GM18517 (cell line): ENCODE measurements at regions not wholly inside any gene's neighbourhood (a gene's known extent, or its start where the extent isn't known, plus 50 kb on each side); places are given as distances from the start of the nearest gene placed in this dataset.
"Not testable (repeated sequence)": the region's sequence is repeated elsewhere in the genome, so short reads cannot be mapped to it uniquely, and the experiment has no call there.

Experiments
- ATAC-seq: cut with Tn5 transposase; IDR thresholded peaks from one replicate; pipeline ENCODE4 v1.9.1; 2021; ENCODE audit warnings: mild to moderate bottlenecking, moderate library complexity; ENCODE audit not compliant: unreplicated experiment

DNA sequence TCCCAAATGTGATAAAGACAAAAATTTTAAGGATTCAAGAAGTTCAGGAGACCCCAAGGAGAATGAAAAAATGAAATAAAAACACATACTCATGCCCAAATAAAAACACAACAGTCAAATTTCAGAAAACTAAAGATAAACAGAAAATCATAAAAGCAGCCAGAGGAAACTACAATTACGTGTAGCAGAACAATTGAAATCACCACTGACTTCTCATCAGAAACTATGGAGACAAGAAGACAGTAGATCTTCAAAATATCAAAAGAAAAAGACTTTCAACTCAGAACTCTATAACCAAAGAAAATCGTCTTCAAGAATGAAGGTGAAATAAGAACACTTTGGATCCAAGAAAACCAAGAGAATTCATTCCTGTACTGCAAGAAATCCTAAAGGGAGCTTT lies 54.9 kb downstream of the DIO3 start:
- ATAC-seq = no peak

GRCh38 chr14:101619484-101619883 lies 58.2 kb downstream of the DIO3 start:
- no peak for ATAC-seq

- ATAC-seq = no peak
Observed at GRCh38 chr14:101620031-101620788, 58.9 kb downstream of the DIO3 start.

DNA sequence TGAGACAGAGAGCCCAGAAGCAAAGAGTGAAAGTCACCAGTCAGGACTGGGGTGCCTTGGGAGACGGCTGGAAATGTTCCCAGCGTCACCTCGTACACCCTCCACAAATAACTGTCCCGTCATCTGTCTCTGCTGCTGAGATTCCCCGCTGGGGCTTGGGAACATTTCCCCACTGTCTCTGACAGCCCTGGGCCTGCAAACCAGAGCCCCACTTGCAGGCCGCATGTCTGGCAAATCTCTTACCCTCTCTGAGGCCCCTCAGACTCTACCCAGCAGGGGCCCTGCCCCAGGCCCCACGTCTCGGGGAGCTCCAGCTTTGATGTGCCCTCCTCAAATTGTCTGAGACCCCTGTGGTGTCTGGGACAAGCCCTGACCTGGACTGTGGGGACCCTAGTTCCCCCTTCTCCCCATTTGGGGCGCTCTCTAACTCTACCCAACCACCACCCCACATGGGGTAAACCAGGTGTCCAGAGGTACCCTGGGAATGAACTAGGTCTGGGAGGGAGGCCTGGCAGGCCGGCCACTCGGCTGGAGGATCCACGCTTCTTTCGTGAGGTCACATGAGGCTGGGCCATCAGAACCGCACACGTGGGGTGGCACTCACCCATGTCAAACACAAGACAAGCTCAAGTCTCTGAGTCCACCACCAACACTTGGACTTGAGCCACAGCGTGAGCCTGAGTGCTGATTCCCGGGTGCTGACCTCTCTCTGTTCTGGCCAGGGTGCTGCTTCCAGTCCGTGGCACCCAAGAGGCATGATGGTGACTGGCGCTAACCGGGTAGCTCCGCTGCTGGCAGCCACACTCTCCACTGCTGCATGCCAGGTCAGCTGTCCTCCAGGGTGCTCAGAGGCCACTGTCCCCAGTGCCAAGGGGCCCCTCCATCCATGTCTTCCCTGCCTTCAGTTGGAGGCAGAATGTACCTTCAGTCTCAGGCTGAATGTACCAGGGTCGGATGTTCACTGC lies 59.8 kb downstream of the DIO3 start:
- no peak for ATAC-seq

DNA sequence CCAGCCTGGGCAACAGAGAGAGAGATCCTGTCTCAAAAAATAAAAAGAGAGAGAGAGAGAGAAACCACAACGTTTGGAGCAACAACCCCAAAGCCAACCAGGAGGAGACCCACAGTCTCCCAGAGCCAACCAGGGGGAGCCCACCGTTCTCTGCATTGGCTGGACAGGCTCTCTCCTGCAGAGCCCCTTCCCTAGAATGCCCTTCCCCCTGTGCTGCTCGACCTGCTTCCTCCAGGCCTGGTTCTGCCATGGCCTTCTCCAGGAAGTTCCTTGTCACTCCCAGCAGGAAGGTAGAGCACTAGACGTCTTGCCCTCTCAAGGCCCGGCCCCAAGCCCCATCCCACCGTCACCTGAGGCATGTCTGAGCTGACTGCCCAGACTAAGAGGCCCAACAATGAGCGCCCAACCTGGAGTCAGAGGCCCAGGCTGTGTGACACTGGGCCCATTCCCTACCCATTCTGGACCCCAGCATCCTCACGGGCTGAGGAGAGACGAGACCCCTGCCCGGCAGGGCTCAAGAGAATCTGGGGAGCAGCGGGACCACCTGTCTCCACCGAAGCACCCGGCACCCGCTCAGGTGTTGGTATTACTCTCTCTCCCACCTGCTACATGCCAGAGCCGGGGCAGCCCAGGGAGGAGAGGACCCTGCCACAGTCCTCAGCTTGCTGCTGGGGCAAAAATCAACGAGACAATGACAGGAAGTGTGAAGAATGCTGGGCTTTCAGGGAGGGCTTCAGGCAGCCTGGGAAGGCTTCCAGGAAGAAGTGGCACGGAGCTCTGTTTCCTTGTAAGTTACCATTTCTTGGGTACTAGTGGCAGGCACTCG lies 61.2 kb downstream of the DIO3 start:
- ATAC-seq = no peak

DNA sequence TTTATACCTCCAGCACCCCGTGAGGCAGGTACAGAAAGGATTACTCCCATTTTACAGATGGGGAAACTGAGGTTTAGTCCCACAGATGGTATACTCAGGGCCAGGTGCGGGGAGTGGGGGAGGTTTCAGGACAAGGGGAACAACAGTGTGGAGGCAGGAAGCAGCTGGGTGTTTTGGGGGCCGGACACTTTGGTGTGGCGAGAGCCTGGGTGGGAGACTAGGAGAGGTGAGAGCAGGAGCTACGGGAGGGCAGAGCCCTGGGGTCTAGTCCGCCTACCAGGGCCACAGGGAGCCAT lies 61.7 kb downstream of the DIO3 start:
- ATAC-seq = no peak

- no peak for ATAC-seq
Observed at GRCh38 chr14:101623685-101624444, 62.6 kb downstream of the DIO3 start.

GRCh38 chr14:101624536-101624935 lies 63.2 kb downstream of the DIO3 start:
- ATAC-seq = no peak

DNA sequence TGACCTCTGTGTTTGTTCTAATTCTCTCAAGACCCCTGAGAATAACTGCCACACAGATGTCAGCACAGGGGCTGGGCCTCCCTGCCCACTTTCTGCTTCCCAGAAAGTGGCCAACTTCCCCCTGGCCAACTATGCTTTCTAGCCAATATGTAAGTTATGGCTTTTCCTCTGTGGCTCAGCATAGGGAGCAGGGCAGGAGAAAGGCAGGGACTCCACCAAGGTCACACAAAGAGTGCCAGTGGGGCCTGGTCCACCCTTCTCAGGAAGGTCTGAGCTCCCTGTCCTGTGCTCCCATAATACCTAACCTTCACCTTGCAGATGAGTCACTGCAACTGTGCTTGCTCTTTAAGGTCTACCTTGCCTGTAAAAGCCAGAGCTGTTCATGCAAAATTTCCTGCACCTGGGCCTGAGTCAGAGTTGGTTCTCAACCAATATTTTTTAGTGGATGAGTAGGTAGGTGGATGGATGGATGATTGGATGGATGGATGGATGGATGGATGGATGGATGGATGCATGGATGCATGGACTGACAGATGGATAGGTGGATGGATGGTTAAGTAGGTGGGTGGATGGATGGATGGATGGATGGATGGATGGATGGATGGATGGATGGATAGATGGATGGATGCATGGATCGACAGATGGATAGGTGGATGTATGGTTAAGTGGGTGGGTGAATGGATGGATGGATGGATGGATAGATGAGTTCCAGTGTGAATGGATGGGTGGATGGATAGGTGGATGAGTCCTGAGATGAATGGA lies 64.2 kb downstream of the DIO3 start:
- ATAC-seq = no peak

GRCh38 chr14:101626331-101626730 lies 65.0 kb downstream of the DIO3 start:
- ATAC-seq = no peak

DNA sequence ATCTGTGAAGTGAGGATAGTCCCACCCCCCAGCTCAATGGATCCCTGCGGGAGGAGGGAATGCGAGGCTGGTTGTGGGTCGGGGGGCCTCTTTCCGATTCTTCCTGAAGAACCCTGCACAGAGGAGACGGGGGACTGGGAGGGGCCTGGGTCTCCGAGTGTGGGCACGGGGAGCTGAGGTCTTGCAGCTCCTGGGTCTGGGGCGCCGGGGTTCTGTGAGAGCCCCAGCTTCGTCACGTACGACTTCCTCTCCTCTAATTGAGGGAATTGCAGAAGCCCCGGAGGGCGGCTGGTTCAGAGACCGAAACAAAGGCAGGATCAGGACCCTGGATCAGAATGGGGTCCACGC lies 66.6 kb downstream of the DIO3 start:
- ATAC-seq = no peak

DNA sequence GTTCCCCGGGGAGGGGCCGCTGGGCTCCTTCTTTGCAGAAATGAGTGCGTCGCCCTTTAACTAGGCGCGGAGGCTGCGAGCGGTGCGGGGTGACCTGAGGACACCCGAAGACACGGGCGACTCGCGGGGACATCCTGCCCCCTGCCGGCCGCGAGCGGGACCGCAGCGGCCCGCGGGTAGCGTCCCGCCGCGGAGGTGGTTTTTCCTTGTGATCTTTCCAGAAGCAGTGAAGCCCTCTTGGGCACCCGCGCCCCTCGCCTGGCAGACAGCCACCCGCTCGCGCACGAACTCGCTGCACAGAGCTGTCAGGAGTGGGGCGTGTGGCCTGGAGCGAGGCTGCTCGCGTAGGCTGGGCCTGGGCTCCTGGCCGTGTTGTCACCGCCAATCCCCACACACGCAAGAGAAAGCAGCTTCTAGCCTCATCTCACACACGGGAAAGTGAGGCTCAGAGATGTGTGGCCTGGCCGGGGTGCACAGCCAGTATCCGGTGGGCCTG lies 67.2 kb downstream of the DIO3 start:
- no peak for ATAC-seq

DNA sequence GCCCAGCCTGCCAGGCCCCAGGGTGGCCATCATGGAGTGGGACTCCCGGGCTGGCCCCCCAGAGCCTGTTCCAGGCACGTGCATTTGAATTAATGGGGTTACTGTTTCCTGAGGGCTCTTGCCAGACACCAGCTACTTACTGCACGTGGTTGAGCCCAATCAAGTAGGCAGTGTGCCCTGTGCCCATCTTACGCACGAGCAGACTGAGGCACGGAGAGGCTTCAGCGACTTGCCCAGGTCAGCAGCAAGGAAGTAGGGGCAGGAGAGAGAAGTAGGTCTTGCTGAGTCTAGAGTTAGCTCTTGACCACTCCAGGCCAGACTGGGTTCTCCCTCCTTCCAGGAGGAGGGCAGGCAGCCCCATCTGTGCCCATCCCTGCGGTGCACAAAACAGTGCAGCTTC lies 67.7 kb downstream of the DIO3 start:
- no peak for ATAC-seq

- ATAC-seq = no peak
Observed at GRCh38 chr14:101630056-101630965, 69.0 kb downstream of the DIO3 start.

DNA sequence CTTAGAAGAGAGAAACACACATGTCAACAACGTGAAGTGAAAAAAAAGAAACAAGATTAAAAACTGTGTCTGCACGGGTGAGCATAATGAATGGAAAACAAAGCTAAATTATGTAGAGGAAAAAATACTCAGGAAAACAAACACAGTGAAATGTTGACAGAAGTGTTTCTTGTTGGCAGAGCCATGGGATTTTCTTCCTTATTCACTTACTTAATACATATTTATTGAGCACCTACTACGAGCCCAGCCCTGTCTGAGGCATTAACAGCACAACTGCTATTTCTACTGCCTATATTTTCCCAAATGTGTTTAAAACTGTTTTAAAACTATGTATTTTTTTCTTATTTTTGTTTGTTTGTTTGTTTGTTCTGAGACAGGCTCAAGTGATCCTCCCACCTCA lies 69.9 kb downstream of the DIO3 start:
- no peak for ATAC-seq

- ATAC-seq = not testable (repeated sequence)
Observed at GRCh38 chr14:101631970-101632369, 70.7 kb downstream of the DIO3 start.

- ATAC-seq = no peak
Observed at GRCh38 chr14:101632520-101632919, 71.2 kb downstream of the DIO3 start.

DNA sequence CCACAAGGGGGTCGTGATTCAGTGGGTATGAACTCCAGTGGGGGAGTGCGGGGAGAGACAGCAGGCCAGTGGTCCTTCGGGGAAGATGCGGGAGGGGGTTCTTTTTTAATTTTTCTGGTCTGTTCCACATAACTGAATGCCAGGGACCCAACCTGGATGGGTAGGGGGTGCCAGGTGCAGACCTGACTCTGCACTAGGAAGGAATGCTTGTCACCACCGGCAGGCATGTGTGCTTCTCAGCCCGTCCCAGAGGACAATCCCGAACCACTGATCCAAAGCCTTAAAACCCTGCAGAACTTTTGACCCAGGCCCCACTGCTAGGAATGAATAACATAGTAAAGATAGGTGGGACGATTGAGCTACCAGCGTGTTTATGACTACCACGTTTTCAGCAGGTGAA lies 72.0 kb downstream of the DIO3 start:
- no peak for ATAC-seq
